Dermis blood vessel endothelial cell (primary cell): ENCODE measurements at regions not wholly inside any gene's neighbourhood (a gene's known extent, or its start where the extent isn't known, plus 50 kb on each side); places are given as distances from the start of the nearest gene placed in this dataset.
"Not testable (repeated sequence)": the region's sequence is repeated elsewhere in the genome, so short reads cannot be mapped to it uniquely, and the experiment has no call there.

Experiments
- DNase-seq: peaks from one replicate; pipeline ENCODE4 v3.0.0; 2010

- DNase-seq, result no peak
Measured at GRCh38 chr12:83796531-83796930, 1109.8 kb downstream of the TMTC2 start.

- no peak for DNase-seq
Measured at GRCh38 chr12:83793616-83794015, 1106.9 kb downstream of the TMTC2 start.

DNA sequence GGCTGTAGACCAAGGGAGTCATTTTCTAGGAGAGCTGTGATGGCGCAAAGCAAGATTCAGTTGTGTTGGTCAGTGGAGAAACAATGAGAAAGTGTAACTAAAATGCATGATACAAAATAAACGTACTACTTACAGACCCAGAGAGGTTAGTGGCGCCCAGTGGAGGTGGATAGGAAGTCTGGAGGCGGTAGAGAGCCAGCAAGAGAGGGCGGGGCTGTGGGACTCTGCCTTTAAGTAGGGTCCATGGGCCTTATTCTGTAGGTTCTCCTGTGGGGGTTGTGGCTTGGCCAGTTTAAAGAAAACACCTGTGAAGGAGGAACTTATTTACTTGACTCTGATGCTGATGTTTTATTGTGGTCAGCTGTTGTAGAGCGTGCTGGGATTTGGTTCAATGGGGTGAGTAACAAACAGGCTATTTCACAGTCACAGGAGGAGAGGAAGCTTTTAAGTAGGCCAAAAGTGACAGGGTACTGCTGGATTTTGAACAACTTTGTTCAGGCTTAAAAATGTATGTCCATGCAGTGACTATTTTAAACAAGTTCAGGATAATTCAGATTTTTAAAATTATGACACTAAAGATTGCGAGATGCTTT is 1097.7 kb downstream of the TMTC2 start:
- DNase-seq, result no peak

- DNase-seq, result no peak
Measured at GRCh38 chr12:83779526-83779925, 1092.8 kb downstream of the TMTC2 start.

GRCh38 chr12:83769151-83769550 is 1082.4 kb downstream of the TMTC2 start:
- no peak for DNase-seq

- no peak for DNase-seq
Measured at GRCh38 chr12:83767723-83768122, 1081.0 kb downstream of the TMTC2 start.

DNA sequence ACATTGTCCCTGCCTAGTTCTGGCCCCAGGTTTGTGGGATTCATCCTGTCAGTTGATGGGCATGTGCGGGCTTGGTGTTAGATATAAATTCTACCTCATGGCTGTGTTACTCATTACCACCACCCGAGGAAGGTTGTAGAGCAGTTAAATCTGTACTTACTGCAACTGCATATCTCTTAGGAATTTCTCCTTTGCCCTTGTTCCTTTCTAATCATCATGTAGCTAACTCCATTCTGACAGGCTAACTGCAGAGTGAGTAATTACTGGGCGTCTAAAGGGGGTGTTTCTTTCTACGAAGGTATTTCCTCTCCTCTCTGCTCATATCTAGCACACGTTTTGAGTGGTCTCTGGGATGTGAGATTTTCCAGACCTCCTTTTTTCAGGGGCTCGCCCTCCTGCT is 1076.7 kb downstream of the TMTC2 start:
- no peak for DNase-seq

- DNase-seq, result no peak
Measured at GRCh38 chr12:83759906-83760305, 1073.2 kb downstream of the TMTC2 start.

- DNase-seq, result no peak
Measured at GRCh38 chr12:83758888-83759631, 1072.4 kb downstream of the TMTC2 start.

DNA sequence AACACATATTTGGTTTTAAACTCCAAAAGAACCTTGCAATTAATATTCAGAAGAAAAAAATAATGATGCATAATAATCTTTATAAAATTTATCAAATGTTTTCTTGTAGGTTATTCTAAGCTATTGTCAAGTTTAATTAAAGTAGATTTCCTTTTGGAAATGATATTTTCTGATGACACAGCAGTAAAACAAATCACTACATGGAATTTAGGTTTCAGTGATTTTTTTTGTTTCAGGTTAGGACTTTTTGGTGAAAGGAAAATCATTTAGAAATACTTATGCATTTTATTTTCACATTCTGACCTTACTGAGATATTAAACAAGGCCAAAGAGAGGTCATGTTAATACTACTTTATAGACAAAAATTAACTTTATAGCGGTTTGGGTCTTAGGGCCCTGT is 1067.2 kb downstream of the TMTC2 start:
- no peak for DNase-seq

- DNase-seq, result no peak
Measured at GRCh38 chr12:83753205-83753604, 1066.5 kb downstream of the TMTC2 start.

- no peak for DNase-seq
Measured at GRCh38 chr12:83739607-83740006, 1052.9 kb downstream of the TMTC2 start.

GRCh38 chr12:83710851-83711250 is 1024.1 kb downstream of the TMTC2 start:
- DNase-seq, result no peak

GRCh38 chr12:83709899-83710298 is 1023.2 kb downstream of the TMTC2 start:
- no peak for DNase-seq

GRCh38 chr12:83700838-83701237 is 1014.1 kb downstream of the TMTC2 start:
- DNase-seq, result no peak

- not testable (repeated sequence) for DNase-seq
Measured at GRCh38 chr12:83696311-83696710, 1009.6 kb downstream of the TMTC2 start.

GRCh38 chr12:83691730-83692129 is 1005.0 kb downstream of the TMTC2 start:
- DNase-seq, result no peak

DNA sequence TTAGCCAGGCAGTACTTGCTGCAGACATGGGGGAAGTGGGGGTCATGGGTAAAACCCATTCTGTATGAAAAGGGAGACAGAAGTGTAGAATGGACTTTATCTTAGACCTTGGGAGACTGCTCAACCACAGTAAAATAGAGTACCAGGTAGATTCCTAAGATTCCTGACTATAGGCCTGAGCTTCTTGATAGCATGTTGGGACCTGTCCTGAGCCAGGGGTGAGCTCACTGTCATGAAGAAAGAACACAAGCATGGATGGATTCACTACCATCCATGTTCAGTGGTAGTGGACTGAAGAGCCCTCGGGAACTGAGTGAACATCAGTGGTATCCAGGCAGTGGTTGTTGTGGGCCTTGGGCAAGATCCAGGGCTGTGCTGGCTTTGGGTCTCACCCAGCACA is 1003.8 kb downstream of the TMTC2 start:
- DNase-seq, result no peak

- no peak for DNase-seq
Measured at GRCh38 chr12:83689333-83689732, 1002.6 kb downstream of the TMTC2 start.

GRCh38 chr12:83676781-83677295 is 990.1 kb downstream of the TMTC2 start:
- no peak for DNase-seq

- DNase-seq, result no peak
Measured at GRCh38 chr12:83666690-83667089, 980.0 kb downstream of the TMTC2 start.

GRCh38 chr12:83665634-83666218 is 979.0 kb downstream of the TMTC2 start:
- no peak for DNase-seq

GRCh38 chr12:83664650-83665049 is 977.9 kb downstream of the TMTC2 start:
- DNase-seq, result no peak

DNA sequence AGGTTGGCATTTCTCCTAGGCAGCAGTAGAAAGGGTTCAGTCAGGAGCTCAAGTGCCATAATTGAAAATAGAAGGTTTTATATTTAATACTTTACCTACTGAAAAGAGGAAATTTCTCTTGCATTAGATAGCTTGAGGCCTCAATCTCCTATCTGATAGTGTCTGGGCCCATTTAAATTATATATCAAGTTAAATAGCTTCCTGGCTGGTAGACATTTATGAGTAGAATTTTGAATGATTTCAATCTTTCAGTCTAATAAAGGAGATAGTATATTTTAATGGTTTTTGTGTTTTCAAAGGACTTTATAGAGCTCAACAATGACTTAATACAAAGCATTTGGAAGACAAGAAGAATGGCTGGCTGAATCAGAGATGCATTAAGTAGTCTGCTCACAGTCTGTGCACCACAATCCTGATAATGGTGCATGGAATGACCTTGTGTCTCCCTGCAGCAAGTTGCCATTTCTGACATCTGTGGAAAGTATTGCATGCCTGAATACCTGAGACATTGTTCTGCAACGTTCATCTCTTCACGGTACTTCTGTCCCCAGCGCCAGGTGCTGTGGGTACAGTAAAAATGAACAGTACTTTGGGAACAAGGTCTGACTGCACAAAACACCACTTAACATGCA is 974.1 kb downstream of the TMTC2 start:
- no peak for DNase-seq
